ENCODE measurements at regions not wholly inside any gene's neighbourhood (a gene's known extent, or its start where the extent isn't known, plus 50 kb on each side); places are given as distances from the start of the nearest gene placed in this dataset.

DNA sequence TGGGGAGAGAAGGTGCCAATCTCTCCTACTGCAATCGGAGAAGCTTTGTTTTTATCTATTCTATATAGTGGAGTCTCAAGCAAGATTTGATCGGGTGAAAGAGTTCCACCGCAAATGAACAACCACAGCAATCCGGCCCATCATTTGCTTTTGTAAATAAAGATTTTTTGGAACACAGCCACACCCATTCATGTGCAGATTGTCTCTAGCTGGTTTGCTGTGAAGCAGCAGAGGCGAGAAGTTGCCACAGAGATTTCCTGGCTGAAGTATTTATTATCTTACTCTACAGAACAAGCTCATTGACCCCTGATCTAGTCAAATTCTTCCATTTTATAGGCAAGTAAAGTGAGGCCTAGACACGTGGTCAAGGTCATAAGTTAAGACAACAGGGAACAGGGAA lies 195.5 kb upstream of the TNRC6C start:
- POLR2A ChIA-PET (ENCODE audit: unreplicated experiment): no interaction called here
- no peak for DNase-seq
- BruUV-seq (replicated peaks): no TSS peak
- Histone ChIP-seq H2AFZ (no peak overlapping the region), H3K4me1 (replicated peaks; ENCODE audit: insufficient read depth) (no peaks in the 10 kb centered on the region), H3F3A (ENCODE audit: insufficient read depth, low read depth) (no peaks in the 10 kb centered on the region), H3K27ac (no peak overlapping the region), H3K79me2 (ENCODE audit: low read depth) (no peaks in the 10 kb centered on the region), H3K4me3 (no peak overlapping the region), H3K4me2 (no peak overlapping the region), H4K20me1 (ENCODE audit: insufficient read depth) (no peaks in the 10 kb centered on the region), H3K27me3 (ENCODE audit: insufficient read depth, low read depth) (peaks cover 52% of the 10 kb centered on the region), H3K9me3 (ENCODE audit: insufficient read depth, low read depth) (no peaks in the 10 kb centered on the region), H3K9me2 (ENCODE audit: insufficient read depth) (no peaks in the 10 kb centered on the region), H3K36me3 (ENCODE audit: low read depth) (no peaks in the 10 kb centered on the region)
- TF ChIP-seq, protein P1, sequence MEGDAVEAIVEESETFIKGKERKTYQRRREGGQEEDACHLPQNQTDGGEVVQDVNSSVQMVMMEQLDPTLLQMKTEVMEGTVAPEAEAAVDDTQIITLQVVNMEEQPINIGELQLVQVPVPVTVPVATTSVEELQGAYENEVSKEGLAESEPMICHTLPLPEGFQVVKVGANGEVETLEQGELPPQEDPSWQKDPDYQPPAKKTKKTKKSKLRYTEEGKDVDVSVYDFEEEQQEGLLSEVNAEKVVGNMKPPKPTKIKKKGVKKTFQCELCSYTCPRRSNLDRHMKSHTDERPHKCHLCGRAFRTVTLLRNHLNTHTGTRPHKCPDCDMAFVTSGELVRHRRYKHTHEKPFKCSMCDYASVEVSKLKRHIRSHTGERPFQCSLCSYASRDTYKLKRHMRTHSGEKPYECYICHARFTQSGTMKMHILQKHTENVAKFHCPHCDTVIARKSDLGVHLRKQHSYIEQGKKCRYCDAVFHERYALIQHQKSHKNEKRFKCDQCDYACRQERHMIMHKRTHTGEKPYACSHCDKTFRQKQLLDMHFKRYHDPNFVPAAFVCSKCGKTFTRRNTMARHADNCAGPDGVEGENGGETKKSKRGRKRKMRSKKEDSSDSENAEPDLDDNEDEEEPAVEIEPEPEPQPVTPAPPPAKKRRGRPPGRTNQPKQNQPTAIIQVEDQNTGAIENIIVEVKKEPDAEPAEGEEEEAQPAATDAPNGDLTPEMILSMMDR (conservative IDR thresholded peaks at IDR 0.05): no peak
- TF ChIP-seq EZH2 (IDR thresholded peaks at IDR 0.05; ENCODE audit: low read depth): no peak
- CTCF ChIA-PET: no interaction called here
- intact Hi-C loops (cut with micrococcal nuclease; ENCODE audit: unreplicated experiment): no loop called here

DNA sequence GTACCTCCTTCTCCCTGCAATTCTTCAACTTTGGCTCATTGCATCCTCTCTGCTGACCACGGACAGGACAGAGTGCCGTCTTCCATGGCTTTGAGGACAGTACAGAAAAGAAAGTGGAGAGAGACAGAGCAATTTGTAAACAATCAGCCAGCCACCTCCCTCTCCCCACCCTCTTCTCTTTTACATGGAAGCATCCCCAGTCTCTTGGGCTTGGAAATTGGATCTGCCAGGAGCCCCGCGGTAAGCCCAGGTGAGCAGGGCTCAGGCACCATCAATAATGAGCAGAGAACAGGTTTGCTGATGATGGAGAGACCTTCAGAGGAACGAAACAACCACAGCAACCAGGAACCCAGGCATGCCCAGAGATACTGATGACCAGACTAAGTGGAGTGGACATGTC lies 194.9 kb upstream of the TNRC6C start:
- Histone ChIP-seq H3K36me3 (ENCODE audit: low read depth) (no peaks in the 10 kb centered on the region), H3K4me1 (replicated peaks; ENCODE audit: insufficient read depth) (no peaks in the 10 kb centered on the region), H3K4me3 (no peak overlapping the region), H2AFZ (no peak overlapping the region), H3F3A (ENCODE audit: insufficient read depth, low read depth) (no peaks in the 10 kb centered on the region), H4K20me1 (ENCODE audit: insufficient read depth) (no peaks in the 10 kb centered on the region), H3K27me3 (ENCODE audit: insufficient read depth, low read depth) (peaks cover 55% of the 10 kb centered on the region), H3K9me2 (ENCODE audit: insufficient read depth) (no peaks in the 10 kb centered on the region), H3K79me2 (ENCODE audit: low read depth) (no peaks in the 10 kb centered on the region), H3K9me3 (ENCODE audit: insufficient read depth, low read depth) (no peaks in the 10 kb centered on the region), H3K27ac (no peak overlapping the region), H3K4me2 (no peak overlapping the region)
- TF ChIP-seq, protein P1 (conservative IDR thresholded peaks at IDR 0.05): no peak
- TF ChIP-seq EZH2 (IDR thresholded peaks at IDR 0.05; ENCODE audit: low read depth): no peak
- no TSS peak for BruUV-seq (replicated peaks)
- ChIA-PET CTCF (no interaction called here), POLR2A (ENCODE audit: unreplicated experiment) (no interaction called here)
- DNase-seq: no peak
- intact Hi-C loops (cut with micrococcal nuclease; ENCODE audit: unreplicated experiment): no loop called here

DNA sequence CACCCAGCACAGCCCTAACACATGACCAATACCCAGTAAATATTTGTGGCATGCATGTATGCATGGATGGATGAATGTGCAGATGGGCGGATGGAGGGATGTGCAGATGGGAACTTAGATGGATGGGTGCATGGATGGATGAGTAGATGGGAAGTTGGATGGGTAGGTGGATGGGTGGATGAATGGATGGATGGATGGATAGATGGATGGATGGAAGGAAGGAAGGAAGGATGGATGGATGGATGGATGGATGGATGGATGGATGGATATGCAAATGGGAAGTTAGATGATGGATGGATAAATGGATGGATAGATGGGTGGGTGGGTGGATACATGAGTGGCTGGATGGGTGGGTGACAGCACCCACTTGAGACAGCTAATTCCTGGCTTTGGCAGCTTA lies 193.2 kb upstream of the TNRC6C start:
- no peak overlapping the region for H2AFZ ChIP-seq
- peaks cover 72% of the 10 kb centered on the region for H3K27me3 ChIP-seq (ENCODE audit: insufficient read depth, low read depth)
- H3K4me2 ChIP-seq: no peak overlapping the region
- no peaks in the 10 kb centered on the region for H3K79me2 ChIP-seq (ENCODE audit: low read depth)
- no peaks in the 10 kb centered on the region for H3K9me2 ChIP-seq (ENCODE audit: insufficient read depth)
- H3F3A ChIP-seq (ENCODE audit: insufficient read depth, low read depth): no peaks in the 10 kb centered on the region
- H3K4me1 ChIP-seq (replicated peaks; ENCODE audit: insufficient read depth): no peaks in the 10 kb centered on the region
- H4K20me1 ChIP-seq (ENCODE audit: insufficient read depth): no peaks in the 10 kb centered on the region
- no peaks in the 10 kb centered on the region for H3K9me3 ChIP-seq (ENCODE audit: insufficient read depth, low read depth)
- ChIA-PET CTCF (no interaction called here), POLR2A (ENCODE audit: unreplicated experiment) (no interaction called here)
- H3K36me3 ChIP-seq (ENCODE audit: low read depth): no peaks in the 10 kb centered on the region
- DNase-seq: no peak
- BruUV-seq (replicated peaks): no TSS peak
- H3K27ac ChIP-seq: no peak overlapping the region
- TF ChIP-seq, protein P1 (conservative IDR thresholded peaks at IDR 0.05): no peak
- no peak for TF ChIP-seq EZH2 (IDR thresholded peaks at IDR 0.05; ENCODE audit: low read depth)
- no peak overlapping the region for H3K4me3 ChIP-seq
- intact Hi-C loops (cut with micrococcal nuclease; ENCODE audit: unreplicated experiment): no loop called here
